WTC11 (cell line): ENCODE measurements at regions not wholly inside any gene's neighbourhood (a gene's known extent, or its start where the extent isn't known, plus 50 kb on each side); places are given as distances from the start of the nearest gene placed in this dataset.

Experiments
- TEAD4 ChIP-seq: sonication (generic); formaldehyde crosslinking; IDR thresholded peaks from 2 replicates; pipeline ENCODE4 v1.8.0; 2022; ENCODE audit warnings: mild to moderate bottlenecking, missing genetic modification reagents
- TF ChIP-seq, protein P1 (sequence below): sonication (generic); formaldehyde crosslinking; IDR thresholded peaks from 2 replicates; pipeline ENCODE4 v1.8.1; 2023; ENCODE audit warnings: mild to moderate bottlenecking, missing genetic modification reagents, moderate library complexity

DNA sequence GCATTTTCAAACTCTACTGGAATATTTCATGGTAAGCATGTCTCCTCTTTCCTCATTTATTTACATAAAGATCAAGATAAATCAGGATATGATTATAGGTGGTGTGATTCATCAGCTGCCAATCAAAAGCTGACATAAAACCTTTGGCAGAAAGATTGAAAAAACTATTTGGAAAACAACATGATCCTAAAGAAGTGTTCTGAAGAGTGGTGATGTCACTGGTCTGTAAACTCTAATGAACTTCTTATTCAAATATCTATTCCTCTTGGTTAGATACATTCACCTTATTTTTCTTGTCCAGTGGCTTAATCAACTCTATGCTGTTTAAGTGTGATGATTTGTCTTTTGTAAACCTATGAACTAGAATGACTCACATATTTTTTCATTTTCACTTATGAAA, 535.5 kb upstream of the CITED2 start:
- TF ChIP-seq TEAD4: no peak
- TF ChIP-seq, protein P1, sequence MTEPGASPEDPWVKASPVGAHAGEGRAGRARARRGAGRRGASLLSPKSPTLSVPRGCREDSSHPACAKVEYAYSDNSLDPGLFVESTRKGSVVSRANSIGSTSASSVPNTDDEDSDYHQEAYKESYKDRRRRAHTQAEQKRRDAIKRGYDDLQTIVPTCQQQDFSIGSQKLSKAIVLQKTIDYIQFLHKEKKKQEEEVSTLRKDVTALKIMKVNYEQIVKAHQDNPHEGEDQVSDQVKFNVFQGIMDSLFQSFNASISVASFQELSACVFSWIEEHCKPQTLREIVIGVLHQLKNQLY: no peak
